GM12865 (cell line): ENCODE measurements at regions not wholly inside any gene's neighbourhood (a gene's known extent, or its start where the extent isn't known, plus 50 kb on each side); places are given as distances from the start of the nearest gene placed in this dataset.

Source experiments
- DNase-seq: peaks from one replicate; pipeline ENCODE4 v3.0.0; 2010; ENCODE audit warnings: low read depth
- H3K4me3 ChIP-seq: 2 replicates; pipeline ENCODE4 v1.5.1; 2011; ENCODE audit warnings: mild to moderate bottlenecking, low read depth, low read length, control low read depth
- CTCF ChIP-seq: IDR thresholded peaks from 2 replicates; pipeline ENCODE4 v1.5.1; 2011; ENCODE audit warnings: low read length, control low read depth, low read depth, inconsistent platforms; ENCODE audit not compliant: insufficient read depth; ENCODE audit errors: missing control alignments

DNA sequence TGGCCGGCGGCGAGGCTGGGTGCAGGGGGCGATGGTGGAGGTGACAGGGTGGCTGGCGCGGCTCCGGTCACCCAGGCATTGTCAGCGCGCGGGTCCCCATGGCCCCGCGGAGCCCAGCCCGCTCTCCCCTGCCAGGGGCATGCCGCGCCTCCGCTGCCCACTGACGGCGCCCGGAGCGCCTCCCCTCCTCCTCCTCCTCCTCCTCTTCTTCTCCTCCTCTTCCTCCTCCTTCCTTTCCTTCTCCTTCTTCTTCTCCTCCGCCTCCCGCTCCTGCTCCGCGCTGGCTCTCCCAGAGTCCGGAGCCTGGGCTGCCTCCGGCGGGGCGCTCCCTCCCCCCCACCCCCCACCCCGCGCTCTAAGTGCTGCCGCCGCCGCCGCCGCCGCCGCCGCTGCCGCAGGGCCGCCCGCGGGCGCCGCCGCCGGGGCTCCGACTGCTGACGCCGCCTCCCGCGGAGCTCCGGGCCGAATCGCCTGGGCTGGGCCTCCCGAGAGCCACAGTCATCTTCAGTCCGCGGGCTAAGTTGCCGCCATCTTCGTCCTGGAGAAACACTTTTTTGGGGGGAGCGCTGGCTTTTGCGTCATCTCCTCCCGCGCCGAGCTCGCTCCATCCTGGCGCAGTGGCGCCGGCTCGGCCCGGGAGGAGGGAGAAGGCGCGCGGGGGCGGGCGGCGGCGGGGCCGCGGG lies 348.3 kb downstream of the LIG4 start:
- no peak for TF ChIP-seq CTCF
- DNase-seq, result no peak
- H3K4me3 ChIP-seq, result no peak overlapping the region

- no peak for TF ChIP-seq CTCF
- H3K4me3 ChIP-seq, result no peak overlapping the region
- no peak for DNase-seq
These were observed 349.1 kb downstream of the LIG4 start for GRCh38 chr13:107866032-107866940.

DNA sequence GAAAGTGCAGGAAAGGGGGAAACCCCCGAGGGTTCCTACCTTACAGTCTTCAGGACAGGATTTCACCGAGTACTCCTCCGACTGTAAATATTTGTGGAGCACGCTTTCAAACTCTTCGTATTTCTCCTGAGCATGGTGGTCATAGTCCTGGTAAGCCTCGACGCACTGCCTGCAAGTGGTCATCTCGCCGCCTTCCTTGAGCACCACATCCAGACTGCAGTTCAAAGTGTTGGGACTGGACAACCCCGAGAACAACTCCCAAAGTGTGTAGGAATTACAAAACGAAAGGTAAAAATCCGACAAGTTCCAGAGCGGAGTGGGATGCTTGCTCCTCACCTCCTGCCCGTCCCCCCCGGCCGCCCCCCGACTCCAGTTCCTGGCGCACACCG lies 349.7 kb downstream of the LIG4 start:
- no peak for DNase-seq
- H3K4me3 ChIP-seq, result no peak overlapping the region
- no peak for TF ChIP-seq CTCF

DNA sequence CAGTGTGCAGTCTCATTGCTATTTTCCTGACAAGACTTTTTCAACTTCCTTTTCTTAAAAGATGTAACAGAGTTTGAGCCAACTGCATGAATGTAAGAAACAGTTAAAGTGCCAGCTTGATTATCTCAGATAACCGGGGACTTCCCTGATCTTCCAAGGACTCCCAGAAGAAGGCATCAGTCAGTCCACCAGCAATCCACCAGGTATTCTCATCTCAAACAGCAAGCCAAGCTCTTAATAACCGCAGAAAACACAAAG lies 350.1 kb downstream of the LIG4 start:
- no peak for DNase-seq
- H3K4me3 ChIP-seq, result no peak overlapping the region
- no peak for TF ChIP-seq CTCF

GRCh38 chr13:107864543-107865317 lies 350.6 kb downstream of the LIG4 start:
- H3K4me3 ChIP-seq, result no peak overlapping the region
- TF ChIP-seq CTCF, result no peak
- peak; percentile 26 for DNase-seq

DNA sequence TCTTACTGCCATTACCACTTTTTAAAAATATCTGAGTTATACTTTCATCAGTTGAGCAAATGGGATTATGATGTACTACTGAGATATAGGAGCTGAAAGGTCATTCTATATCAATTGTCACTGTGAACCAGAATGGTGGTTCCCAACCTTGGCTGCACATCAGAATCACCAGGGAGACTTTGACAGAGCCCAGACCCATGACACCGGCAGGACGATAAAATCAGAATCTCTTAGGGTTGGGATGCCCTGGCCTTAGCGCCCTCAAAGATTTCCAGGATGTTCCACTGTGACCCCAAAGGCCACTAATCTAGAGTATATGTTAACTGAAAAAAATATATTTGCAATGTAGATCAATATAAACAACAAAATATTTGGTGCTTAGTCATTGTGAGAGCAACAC lies 355.1 kb downstream of the LIG4 start:
- no peak for TF ChIP-seq CTCF
- H3K4me3 ChIP-seq, result no peak overlapping the region
- no peak for DNase-seq
